Stromal cell of bone marrow (primary cell): ENCODE measurements at regions not wholly inside any gene's neighbourhood (a gene's known extent, or its start where the extent isn't known, plus 50 kb on each side); places are given as distances from the start of the nearest gene placed in this dataset.

Source experiments
- DNase-seq: peaks from one replicate; pipeline ENCODE4 v3.0.0-alpha.2; 2012; ENCODE audit warnings: low read depth

GRCh38 chr7:16320099-16320660, 101.2 kb downstream of the CRPPA start:
- DNase-seq, result no peak

DNA sequence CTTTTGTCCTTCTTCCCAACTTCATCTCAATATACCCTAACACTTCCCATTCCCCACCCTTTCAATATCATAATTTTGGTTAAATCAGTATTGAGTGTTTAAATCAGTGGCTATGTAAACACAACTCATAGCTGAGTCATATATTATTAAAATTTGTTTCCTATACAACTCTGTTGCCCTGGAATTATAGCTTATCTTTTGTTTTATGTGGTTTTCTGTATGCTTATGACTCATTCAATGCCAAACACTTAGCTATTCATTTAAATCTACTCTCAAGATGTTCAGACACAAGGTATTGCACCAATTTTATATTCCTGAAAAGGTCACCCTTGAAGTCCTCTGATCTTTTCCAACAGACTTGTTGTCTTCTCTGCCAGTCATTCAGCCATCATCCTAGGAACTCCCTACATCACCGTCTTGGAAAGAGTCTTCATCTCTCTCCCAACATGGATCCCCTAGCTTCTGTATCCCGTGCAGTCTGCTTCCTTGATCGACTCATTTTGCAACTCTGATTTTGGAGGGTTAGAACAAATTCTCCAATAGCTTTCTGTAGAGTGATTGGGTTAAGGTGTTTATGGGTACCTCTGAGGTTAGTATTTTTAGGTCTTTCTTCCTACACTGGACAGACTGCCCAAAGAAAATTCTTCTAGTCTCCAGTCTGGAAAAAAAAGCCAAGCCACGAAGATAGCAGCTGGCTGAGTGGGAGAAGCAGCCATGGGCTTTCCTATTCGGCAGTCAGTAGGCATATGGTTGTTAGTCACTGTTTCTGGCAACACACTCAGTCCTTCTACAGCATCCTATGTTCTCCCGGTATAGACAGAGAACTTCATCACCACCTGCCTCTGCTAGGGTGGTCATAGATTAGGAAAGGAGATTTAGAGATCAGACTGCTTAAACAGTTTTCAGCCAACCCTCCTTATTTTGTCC, 102.1 kb downstream of the CRPPA start:
- DNase-seq, result no peak

GRCh38 chr7:16318463-16318862, 102.9 kb downstream of the CRPPA start:
- DNase-seq, result no peak

GRCh38 chr7:16317406-16317805, 103.9 kb downstream of the CRPPA start:
- DNase-seq, result no peak

DNA sequence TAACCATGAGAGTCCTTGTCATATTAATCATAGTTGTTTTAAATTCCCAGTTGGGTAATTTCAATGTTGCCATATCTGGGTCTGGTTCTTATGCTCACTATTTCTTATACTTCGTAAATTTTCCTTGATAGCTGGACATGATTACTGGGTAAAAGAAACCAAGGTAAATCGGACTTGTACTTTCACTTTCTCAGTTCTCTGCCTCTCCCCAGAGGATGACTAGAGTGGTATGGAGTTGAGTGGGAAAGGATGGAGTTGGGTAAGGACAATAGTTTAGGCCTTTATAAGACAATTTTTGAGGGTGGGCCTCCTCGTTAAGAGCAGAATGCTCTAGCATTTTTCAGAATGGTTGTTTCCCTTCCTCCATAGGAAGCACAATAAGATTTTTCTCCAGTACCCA, 106.1 kb downstream of the CRPPA start:
- DNase-seq, result peak; percentile 6

DNA sequence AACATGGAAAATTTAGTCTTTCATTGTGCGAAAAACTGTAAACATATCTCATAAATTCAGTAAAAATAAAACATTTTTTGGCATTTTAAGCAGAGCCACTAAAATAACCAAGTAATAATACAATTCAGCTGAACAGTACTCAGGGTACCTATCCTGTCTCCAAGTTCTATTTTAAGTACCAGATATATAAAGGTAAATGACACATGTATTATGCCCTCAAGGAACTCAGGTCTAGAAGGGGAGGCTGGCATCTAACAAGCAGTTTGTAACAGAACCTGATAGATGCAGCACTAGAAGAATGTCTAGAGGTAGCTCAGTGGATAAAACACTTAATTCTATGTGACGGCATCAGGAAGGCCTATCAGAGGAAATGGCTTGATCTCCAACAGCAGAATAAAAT, 112.2 kb downstream of the CRPPA start:
- no peak for DNase-seq

GRCh38 chr7:16301291-16301690, 120.0 kb downstream of the CRPPA start:
- no peak for DNase-seq

- no peak for DNase-seq
Observed at GRCh38 chr7:16300361-16300895, 120.9 kb downstream of the CRPPA start.

DNA sequence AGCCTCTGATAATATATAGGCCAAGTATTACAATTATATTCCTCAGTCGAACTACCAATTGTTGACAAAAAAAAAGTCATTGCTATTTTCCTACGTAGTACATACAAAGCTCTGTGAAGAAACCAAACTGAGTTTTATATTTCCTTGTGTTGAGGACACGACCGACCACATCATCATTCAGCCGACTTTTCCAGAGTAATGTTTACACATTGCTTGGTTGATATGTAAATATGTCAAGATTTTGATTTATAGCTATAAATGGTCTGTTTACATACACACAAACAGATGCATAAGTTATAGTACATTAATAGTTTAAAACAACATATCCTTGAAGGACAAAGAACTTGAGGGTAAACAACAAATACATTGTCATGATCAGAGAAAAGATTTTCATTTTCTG, 121.5 kb downstream of the CRPPA start:
- DNase-seq, result no peak

DNA sequence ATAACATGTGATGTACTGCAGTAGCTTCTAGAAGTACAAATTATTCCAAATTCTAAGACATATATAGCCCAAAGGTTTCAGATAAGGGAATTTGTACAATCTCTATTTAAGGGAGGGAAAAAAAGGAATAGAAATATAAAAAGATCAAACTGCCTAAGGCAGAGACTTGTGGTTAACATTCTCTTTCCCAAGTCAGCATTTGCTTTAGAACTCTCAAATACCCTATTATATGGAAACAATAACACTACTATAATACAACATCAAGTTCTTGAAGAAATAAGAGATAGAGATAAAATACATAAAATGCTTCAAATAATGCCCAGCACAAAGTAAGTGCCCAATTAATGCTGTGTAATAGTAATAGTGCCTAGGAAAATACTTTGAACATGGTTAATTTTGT, 123.1 kb downstream of the CRPPA start:
- no peak for DNase-seq

DNA sequence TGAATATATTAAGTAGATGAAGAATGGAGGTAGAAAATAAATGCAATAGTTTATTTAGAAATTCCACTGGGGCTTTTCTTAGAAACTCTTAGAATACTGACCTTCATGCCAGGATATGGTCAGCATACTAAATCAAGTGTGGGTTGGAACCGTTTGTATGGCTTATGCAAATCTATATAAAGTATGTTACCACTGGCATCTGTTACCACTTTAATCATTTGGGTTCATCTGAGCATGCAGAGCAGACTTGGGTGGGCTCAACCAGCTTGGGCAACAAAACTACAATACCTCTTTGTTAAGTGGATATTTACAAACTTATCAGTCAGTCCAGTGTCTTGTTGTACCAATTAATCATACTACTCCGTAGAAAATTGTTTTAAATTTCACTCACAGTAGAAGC, 125.8 kb downstream of the CRPPA start:
- DNase-seq, result no peak

DNA sequence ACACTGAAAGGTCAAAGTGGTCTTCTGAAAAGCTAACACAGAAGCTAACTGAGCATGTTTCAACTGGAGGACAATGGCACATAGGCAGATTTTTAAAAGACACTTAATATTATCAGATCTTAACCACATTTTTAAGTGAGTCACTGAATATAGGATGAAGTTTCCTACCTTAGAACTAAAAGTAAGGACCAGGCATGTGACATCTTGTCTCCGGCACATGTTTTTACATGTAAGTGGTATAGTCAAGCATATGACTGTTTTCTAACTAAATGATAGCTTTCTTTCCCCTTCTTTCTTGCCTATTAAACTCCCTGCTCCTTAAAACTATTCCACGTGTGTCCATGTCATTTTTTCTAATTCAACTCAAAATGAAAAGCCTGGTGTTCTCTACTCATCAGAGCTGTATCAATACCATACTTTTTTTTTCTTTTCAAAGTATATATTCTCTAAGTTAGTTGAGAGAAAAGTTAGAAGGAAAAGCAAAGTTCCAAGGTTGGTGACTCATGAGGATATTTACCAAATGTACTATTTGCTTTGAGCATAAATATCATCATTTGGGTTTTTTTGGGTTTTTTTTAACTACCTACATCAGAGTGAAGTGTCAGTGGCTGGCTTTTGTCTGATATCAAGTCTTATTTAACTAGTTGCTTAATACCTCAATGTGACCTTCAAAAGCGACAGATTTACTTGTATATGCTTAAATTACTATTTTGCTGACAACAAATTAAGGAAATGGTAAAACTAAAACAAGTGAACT, 127.5 kb downstream of the CRPPA start:
- DNase-seq, result no peak

GRCh38 chr7:16284581-16284980, 136.8 kb downstream of the CRPPA start:
- DNase-seq, result no peak

GRCh38 chr7:16278167-16278787, 143.1 kb downstream of the CRPPA start:
- no peak for DNase-seq

DNA sequence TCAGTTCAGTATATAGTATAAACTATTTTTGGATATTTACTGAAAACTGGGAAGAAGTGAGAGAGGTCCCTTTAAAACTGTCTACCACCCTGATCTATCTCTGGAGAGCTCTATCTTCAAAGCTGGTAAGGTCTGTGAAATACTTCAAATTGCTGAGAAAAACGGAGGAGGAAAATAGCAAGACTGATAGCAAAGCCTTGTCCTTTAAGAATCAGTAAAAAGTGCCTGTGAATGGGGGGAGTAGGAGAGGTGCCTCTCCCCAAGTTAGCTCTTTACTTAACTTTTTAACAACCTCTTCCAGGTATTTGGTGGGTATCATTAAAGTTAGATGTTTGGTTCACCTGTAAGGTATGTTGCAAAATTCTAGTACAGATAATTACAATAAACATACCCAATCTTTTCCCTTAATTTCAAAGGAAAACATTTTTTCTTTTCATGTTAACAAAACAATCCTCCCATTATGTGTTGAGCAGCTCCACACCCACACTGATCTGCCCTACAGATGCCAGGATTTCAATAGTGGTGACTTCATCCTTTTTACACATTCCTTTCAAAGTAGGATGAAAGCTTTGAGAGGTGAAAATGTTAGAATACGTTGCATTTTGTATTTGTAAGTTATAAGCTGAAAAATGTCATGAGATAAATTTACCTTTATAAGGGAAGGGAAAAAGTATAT, 149.2 kb downstream of the CRPPA start:
- DNase-seq, result no peak

DNA sequence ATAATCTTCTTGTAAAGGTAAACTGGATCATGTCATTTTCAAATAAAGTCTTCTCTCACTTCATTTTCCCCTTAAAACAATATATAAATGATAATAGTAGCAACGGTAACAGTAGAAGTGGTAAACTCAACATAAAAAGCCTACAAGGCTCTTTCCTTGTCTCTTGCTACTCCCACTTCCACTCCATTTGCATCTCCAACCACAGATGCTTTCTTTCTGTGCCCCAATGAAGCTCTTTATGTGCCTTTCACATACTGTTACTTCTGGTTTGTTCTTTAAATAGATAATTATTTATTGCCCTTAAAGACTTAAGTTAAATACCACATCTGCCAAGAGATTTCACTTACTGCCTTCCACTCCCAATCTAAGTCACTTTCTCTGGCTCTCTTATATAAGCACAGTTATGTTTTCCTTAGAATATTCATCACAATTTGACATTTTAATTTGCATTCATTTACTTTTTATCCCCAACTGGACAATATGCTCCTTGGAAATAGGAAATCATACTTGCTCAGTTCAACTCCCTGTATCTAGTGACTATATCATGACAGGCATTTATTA, 149.9 kb downstream of the CRPPA start:
- DNase-seq, result no peak

- DNase-seq, result no peak
Observed at GRCh38 chr7:16270844-16271243, 150.5 kb downstream of the CRPPA start.

DNA sequence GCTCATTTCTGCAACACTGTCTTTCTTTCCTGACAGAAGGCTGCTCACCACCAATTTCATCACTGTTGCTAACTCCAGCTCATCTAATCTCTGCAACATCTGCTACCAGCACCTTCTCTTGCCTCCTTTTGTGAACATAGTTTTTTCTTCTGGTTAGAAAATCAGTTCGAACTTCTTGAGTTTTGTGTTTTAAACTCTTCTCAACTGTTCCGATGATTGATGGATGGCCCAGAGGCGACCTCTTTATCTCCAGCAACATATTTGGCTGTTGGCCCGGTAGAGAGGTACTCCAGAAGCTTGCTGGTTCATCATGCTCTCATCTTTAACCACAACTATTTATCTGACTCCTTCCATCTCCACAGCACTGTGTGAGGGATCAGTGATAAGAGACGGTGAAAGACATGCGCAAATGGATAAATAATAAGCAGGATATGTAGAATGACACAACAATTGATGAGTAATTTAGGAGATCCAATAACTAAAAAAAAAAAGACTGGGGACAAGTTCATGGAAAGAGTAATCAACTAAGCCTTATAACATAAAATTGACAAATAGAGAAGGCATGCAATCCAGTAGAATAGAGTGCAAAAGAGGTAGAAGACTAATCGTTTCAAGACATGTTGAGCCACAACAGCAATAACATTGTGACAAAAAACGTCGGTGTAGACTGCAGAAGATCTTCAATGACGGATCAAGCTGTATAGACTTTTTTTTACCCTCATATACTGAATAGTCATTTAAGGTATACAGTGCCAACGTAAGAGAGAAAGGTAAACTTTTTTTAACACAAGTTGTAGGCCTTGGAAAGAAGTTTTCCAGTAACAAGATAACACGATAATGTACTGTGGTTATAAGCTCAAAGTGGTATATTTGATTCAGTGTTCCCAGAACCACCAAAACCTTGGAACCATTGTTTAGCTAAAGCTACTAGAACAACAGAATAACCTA, 152.2 kb downstream of the CRPPA start:
- DNase-seq, result no peak

- no peak for DNase-seq
Observed at GRCh38 chr7:16267953-16268820, 153.2 kb downstream of the CRPPA start.
